ELR (cell line): ENCODE measurements at regions not wholly inside any gene's neighbourhood (a gene's known extent, or its start where the extent isn't known, plus 50 kb on each side); places are given as distances from the start of the nearest gene placed in this dataset.

Experiments used
- DNase-seq: peaks from one replicate; pipeline ENCODE4 v3.0.0-alpha.2; 2015; ENCODE audit warnings: low read depth

GRCh38 chr5:38753776-38754175, 92.0 kb upstream of the OSMR start:
- no peak for DNase-seq

GRCh38 chr5:38755181-38755580, 90.6 kb upstream of the OSMR start:
- DNase-seq: peak; percentile 78

GRCh38 chr5:38756068-38756467, 89.7 kb upstream of the OSMR start:
- DNase-seq: peak; percentile 34

GRCh38 chr5:38757451-38758245, 88.2 kb upstream of the OSMR start:
- peak; percentile 7 for DNase-seq

GRCh38 chr5:38758774-38759600, 86.8 kb upstream of the OSMR start:
- DNase-seq: no peak

- DNase-seq: peak; percentile 84
Observed at GRCh38 chr5:38764937-38765391, 80.8 kb upstream of the OSMR start.

GRCh38 chr5:38765399-38765861, 80.4 kb upstream of the OSMR start:
- peak; percentile 40 for DNase-seq

- DNase-seq: no peak
Observed at GRCh38 chr5:38766151-38766550, 79.7 kb upstream of the OSMR start.

- DNase-seq: no peak
Observed at GRCh38 chr5:38768412-38769211, 77.2 kb upstream of the OSMR start.

GRCh38 chr5:38772471-38772870, 73.3 kb upstream of the OSMR start:
- no peak for DNase-seq

- no peak for DNase-seq
Observed at GRCh38 chr5:38775218-38775840, 70.5 kb upstream of the OSMR start.

- no peak for DNase-seq
Observed at GRCh38 chr5:38776149-38776896, 69.5 kb upstream of the OSMR start.

- DNase-seq: no peak
Observed at GRCh38 chr5:38777111-38777510, 68.7 kb upstream of the OSMR start.

- peak; percentile 37 for DNase-seq
Observed at GRCh38 chr5:38780316-38780715, 65.5 kb upstream of the OSMR start.

- DNase-seq: peak; percentile 52
Observed at GRCh38 chr5:38780945-38781344, 64.9 kb upstream of the OSMR start.

- DNase-seq: peak; percentile 6
Observed at GRCh38 chr5:38782180-38782835, 63.5 kb upstream of the OSMR start.

- peak; percentile 74 for DNase-seq
Observed at GRCh38 chr5:38783011-38783561, 62.7 kb upstream of the OSMR start.

- DNase-seq: no peak
Observed at GRCh38 chr5:38789134-38789533, 56.7 kb upstream of the OSMR start.

- no peak for DNase-seq
Observed at GRCh38 chr5:38789777-38790176, 56.0 kb upstream of the OSMR start.

- no peak for DNase-seq
Observed at GRCh38 chr5:38790268-38790667, 55.5 kb upstream of the OSMR start.
